ENCODE measurements at regions not wholly inside any gene's neighbourhood (a gene's known extent, or its start where the extent isn't known, plus 50 kb on each side); places are given as distances from the start of the nearest gene placed in this dataset.

DNA sequence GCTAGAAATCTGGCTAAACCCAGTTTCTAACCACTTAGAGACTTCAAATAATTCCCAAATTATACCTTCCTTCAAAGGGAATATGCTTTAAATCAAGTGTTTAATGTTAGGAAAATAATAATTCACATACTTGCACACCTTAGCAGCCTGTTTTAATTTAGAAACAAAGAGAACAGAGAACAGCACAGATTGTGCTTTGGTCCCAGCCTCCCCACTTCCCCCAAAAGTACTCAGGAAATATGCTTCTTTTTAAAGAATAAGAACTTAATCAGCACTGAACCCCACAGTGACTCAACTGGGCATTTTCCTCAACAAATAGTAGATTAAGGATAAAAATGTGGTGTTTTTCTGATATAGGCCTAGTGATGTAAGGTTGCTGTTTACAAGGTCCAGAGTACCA, 295.8 kb downstream of the GBA3 start:
- TF ChIP-seq CTCF (IDR thresholded peaks at IDR 0.05): no peak
- no peak for TF ChIP-seq POLR2A (IDR thresholded peaks at IDR 0.05)
